NCI-H345 (cell line): ENCODE measurements at regions not wholly inside any gene's neighbourhood (a gene's known extent, or its start where the extent isn't known, plus 50 kb on each side); places are given as distances from the start of the nearest gene placed in this dataset.
"Not testable (repeated sequence)": the region's sequence is repeated elsewhere in the genome, so short reads cannot be mapped to it uniquely, and the experiment has no call there.

ENCODE experiments used
- DNase-seq: peaks from one replicate; lab custom pipeline; 2025; lab: John Stamatoyannopoulos, UW

GRCh38 chr16:59543641-59544040 lies 809.5 kb upstream of the GOT2 start:
- DNase-seq, result no peak

DNA sequence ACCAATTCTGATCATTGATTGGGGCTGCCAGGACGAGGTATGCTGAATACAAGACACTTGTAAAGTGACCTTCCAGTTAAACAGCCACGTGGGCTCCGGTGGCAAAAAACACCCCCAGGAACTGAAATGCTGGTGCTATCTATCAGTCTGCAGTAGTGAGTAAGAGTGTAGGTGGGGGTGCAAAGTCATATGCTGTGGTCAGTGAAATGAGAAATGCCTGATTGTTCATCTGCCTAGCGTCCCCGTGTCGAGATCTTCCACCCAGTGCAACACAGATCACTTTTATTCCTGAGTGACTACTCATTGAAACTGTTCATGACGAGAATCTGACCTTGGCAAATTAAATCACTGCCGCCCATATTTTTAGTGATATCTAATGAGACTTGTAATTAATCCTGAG lies 806.5 kb upstream of the GOT2 start:
- DNase-seq, result no peak

DNA sequence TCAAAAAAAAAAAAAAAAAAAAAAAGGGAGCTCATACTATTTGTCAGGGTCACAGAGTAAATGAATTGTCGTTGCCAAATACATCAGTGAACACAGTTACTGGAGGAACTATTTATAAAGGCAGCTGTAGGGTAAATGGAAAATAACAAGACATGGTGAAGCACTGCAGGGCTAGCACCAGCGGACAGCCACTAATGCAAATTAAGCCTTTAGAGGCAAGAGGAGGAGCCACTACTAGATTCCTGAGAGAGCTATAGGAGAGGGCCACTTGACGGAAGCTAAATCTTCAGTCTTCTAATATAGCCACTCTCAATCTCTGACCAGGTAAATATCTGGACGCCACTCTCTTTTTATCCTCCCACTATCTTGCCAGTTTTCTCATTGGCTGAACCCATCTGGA lies 801.2 kb upstream of the GOT2 start:
- DNase-seq, result no peak

GRCh38 chr16:59527206-59527997 lies 793.3 kb upstream of the GOT2 start:
- no peak for DNase-seq

DNA sequence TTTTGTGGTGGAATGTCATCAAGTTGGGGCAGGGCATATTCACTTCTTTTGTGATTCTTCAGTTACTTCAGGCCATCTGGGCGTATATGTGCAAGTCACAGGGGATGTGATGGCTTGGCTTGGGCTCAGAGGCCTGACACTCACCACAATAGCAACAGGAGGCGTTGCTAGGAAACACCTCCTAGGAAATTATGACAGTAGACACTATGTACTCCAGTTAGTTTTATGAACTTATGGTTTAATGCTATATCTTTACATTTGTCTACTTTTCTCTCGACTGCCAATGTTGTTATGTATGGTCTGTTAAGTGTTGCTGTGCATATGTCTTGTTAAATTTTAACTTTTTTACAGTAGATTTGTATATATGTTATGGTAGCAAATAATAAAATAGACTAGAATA lies 788.7 kb upstream of the GOT2 start:
- DNase-seq, result no peak

DNA sequence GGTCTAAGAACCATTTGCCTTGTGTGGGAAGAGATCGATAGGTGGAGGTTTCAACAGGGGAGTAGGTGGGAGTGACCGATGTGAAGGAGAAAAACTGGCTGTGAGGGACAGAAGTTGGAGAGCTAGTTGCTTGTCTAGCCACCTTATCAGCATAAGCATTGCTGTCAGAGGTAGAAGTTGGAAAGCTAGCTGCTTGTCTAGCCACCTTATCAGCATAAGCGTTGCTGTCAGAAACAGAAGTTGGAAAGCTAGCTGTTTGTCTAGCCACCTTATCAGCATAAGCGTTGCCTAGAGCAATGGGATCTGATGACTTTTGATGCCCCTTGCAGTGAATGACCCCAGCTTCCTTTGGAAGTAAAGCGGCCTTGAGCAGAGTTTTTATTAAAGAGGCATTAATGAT lies 784.6 kb upstream of the GOT2 start:
- DNase-seq, result not testable (repeated sequence)

DNA sequence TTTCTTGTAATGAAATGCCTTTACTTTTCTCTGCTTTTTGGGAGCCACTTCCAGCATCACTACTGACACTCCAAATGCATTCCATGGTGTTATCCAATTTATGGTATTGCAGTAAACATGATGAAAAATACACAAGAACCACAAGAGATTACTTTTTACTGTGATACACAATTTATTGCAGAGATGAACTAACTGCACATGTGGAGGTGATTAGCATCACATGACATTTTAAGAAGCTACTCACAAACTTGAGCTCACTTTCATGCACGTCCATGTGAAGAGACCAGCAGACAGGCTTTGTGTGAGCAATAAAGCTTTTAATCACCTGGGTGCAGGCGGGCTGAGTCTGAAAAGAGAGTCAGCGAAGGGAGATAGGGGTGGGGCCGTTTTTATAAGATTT lies 780.5 kb upstream of the GOT2 start:
- DNase-seq, result no peak

DNA sequence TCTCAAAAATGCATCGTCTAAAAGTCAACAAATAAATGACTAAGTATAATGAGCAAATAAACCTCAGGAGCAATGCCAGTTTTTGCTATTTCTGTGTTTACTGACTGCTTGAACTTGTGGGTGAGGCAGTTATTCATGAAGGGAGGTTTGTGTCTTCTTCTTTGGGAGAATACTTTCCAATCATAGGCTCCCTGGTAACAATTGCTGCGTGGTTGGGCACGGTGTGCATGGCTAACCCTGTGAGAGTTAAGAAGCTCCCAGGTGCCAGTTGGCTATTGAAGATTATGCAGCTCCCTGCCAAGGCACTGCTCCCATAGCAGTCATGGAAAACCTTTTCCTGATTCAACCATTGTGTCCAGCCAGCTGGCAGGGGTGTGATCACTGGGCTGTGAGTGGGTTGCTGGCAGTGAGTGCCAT lies 775.9 kb upstream of the GOT2 start:
- DNase-seq, result no peak

- no peak for DNase-seq
Observed at GRCh38 chr16:59500601-59501000, 766.5 kb upstream of the GOT2 start.

- no peak for DNase-seq
Observed at GRCh38 chr16:59487067-59487466, 753.0 kb upstream of the GOT2 start.

- DNase-seq, result no peak
Observed at GRCh38 chr16:59484833-59485516, 750.9 kb upstream of the GOT2 start.

DNA sequence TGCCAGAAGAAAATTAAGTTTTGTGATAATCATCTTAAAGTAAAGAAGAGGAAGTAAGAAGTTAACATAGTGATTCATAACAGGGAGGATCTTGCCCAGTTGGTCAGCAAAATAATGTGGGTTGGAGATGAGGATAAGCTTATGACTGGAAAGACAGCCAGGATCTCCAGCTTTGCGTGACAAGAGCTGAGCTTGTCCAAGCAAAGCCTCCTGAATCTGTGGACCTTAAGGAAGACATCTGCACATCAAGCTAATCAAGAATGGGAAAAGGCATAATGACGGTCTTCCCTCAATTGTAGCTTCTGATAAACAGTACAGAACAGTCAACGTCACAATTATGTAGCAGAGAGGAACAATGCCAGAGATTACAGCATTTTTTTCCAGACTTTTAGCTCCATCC lies 744.7 kb upstream of the GOT2 start:
- DNase-seq, result no peak

GRCh38 chr16:59470556-59470955 lies 736.4 kb upstream of the GOT2 start:
- no peak for DNase-seq

GRCh38 chr16:59469266-59469665 lies 735.1 kb upstream of the GOT2 start:
- no peak for DNase-seq

DNA sequence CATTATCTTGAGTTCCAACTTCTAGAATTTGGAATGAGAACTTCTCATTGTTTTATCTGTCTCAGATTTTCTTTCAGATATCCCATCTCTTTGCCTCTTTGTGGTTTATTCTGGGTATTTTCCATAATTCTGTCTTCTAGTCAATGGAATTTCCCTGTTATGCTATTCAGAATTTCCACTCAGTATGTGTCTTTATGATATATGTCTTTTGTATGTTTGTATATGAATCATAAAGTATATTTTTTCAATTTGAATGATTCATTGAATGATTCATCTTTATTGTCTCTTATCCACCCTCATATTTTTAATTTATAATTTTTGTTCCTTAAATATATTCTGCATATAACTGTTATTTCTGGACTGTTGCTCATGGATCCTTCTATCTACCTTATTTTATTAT lies 729.7 kb upstream of the GOT2 start:
- DNase-seq, result no peak

- DNase-seq, result no peak
Observed at GRCh38 chr16:59459806-59460205, 725.7 kb upstream of the GOT2 start.

GRCh38 chr16:59455497-59455896 lies 721.4 kb upstream of the GOT2 start:
- DNase-seq, result no peak

DNA sequence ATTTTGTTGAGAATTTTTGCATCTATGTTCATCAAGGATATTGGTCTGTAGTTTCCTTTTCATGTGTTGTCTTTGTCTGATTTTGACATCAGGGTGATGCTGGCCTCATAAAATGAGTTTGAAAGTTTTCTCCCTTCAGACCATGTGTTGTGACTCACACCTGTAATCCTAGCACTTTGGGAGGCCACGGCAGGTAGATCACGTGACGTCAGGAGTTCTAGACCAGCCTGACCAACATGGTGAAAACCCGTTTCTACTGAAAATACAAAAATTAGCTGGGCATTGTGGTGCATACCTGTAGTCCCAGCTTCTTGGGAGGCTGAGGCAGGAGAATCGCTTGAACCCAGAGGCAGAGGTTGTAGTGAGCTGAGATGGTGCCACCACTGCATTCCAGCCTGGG lies 716.4 kb upstream of the GOT2 start:
- not testable (repeated sequence) for DNase-seq

DNA sequence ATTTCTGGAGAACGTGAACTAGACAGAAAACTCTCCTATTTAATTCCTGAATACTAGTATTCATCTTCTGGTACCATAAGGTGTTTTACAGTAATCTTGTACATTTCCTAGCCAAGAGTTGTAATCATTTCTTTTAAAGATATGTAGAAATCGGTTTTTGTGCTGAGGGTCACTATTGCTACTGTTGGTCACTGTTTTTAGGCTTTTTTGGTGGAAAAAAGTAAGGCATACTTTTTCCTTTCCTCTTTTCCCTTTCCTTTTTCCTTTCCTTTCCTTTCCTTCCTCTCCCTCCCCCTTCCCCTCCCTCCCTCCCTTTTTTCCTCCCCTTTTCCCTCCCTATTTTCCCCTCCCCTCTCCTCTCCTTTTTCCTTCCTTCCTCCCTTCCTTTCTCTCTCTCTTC lies 706.4 kb upstream of the GOT2 start:
- DNase-seq, result no peak

- DNase-seq, result no peak
Observed at GRCh38 chr16:59432896-59433295, 698.8 kb upstream of the GOT2 start.

DNA sequence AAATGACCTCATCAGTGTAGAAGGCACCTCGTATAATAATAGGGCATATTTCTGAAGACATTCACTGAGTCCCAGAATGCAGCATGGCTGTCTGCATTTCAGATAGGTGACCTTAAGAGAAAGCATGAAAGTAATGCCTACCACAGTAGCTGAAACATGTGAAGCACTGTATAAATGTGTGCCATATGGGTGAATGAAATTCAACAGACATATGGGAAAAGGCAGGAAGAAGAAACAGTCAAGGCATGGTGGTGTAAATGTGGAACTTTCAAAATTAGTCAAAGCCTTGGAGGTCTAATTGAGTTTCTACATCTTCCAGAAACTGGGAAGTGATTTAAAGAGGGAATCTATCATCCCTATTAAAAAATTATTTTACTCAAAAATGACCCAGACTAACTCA lies 698.2 kb upstream of the GOT2 start:
- DNase-seq, result no peak

GRCh38 chr16:59424714-59425273 lies 690.7 kb upstream of the GOT2 start:
- DNase-seq, result no peak
